KMS-11 (cell line): ENCODE measurements at regions not wholly inside any gene's neighbourhood (a gene's known extent, or its start where the extent isn't known, plus 50 kb on each side); places are given as distances from the start of the nearest gene placed in this dataset.

Source experiments
- H2AFZ ChIP-seq: fragments of 200-600 bp; sonication (generic); 2 replicates; pipeline ENCODE4 v1.6.1; 2016; ENCODE audit warnings: antibody characterized with exemption, mixed run types, low read depth
- H3K27ac ChIP-seq: fragments of 200-600 bp; sonication (generic); 2 replicates; pipeline ENCODE4 v1.6.1; 2016; ENCODE audit warnings: mild to moderate bottlenecking, mixed run types
- H3K27me3 ChIP-seq: fragments of 200-600 bp; sonication (generic); 2 replicates; pipeline ENCODE4 v1.6.1; 2017; ENCODE audit warnings: mild to moderate bottlenecking, low read depth, mixed run types, moderate library complexity; ENCODE audit not compliant: insufficient read depth
- H3K36me3 ChIP-seq: fragments of 200-600 bp; sonication (generic); 2 replicates; pipeline ENCODE4 v1.6.1; 2017; ENCODE audit warnings: mild to moderate bottlenecking, mixed run types; ENCODE audit not compliant: insufficient read depth
- H3K4me1 ChIP-seq: fragments of 200-600 bp; sonication (generic); 2 replicates; pipeline ENCODE4 v1.6.1; 2016; ENCODE audit warnings: mild to moderate bottlenecking, low read depth, mixed run types; ENCODE audit not compliant: poor library complexity, severe bottlenecking
- H3K4me2 ChIP-seq: fragments of 200-600 bp; sonication (generic); 2 replicates; pipeline ENCODE4 v1.7.0; 2016; ENCODE audit warnings: mild to moderate bottlenecking, mixed run types
- H3K4me3 ChIP-seq: fragments of 200-600 bp; sonication (generic); IDR thresholded peaks from 2 replicates; pipeline ENCODE4 v1.6.1; 2017; ENCODE audit warnings: low read depth, low read length, mixed read lengths; ENCODE audit not compliant: insufficient read depth
- H3K79me2 ChIP-seq: fragments of 200-600 bp; sonication (generic); 2 replicates; pipeline ENCODE4 v1.6.1; 2016; ENCODE audit warnings: low read depth, mixed run types; ENCODE audit not compliant: insufficient read depth
- H3K9ac ChIP-seq: fragments of 200-600 bp; sonication (generic); 2 replicates; pipeline ENCODE4 v1.6.1; 2016; ENCODE audit warnings: mild to moderate bottlenecking, mixed run types
- H4K20me1 ChIP-seq: fragments of 200-600 bp; sonication (generic); 2 replicates; pipeline ENCODE4 v1.6.1; 2016; ENCODE audit warnings: mild to moderate bottlenecking, mixed run types; ENCODE audit not compliant: insufficient read depth
- CTCF ChIP-seq: fragments of 200-600 bp; sonication (generic); conservative IDR thresholded peaks from 2 replicates; pipeline ENCODE4 v1.6.1; 2017; ENCODE audit warnings: low read depth, mild to moderate bottlenecking, antibody characterized with exemption, low read length, moderate library complexity, mixed read lengths

DNA sequence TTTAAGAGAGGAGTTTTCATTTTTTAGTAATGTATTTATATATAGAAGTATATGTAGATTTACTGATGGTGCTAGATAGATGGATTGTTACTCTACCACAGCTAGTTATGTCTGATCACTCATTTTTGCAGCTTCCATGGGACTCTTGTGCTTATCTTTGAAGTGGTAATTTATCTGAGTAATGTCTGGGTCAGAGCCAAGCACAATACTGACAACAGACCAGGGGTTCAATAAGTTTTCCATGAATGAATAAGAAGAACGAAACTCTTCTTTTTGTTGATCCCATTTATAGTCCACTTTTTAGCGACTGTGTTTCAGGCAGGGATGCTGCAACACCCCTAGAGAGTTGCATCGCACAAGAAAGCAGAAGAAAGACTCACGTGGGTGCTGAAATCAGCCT, 935.2 kb downstream of the PLA2G4A start:
- Histone ChIP-seq H3K36me3 (no peaks in the 10 kb centered on the region), H2AFZ (no peak overlapping the region), H3K4me3 (no peak overlapping the region), H3K27ac (no peak overlapping the region), H3K4me1 (no peaks in the 10 kb centered on the region), H3K79me2 (no peaks in the 10 kb centered on the region), H3K9ac (no peak overlapping the region), H3K27me3 (no peaks in the 10 kb centered on the region), H3K4me2 (no peak overlapping the region), H4K20me1 (no peaks in the 10 kb centered on the region)
- no peak for TF ChIP-seq CTCF

DNA sequence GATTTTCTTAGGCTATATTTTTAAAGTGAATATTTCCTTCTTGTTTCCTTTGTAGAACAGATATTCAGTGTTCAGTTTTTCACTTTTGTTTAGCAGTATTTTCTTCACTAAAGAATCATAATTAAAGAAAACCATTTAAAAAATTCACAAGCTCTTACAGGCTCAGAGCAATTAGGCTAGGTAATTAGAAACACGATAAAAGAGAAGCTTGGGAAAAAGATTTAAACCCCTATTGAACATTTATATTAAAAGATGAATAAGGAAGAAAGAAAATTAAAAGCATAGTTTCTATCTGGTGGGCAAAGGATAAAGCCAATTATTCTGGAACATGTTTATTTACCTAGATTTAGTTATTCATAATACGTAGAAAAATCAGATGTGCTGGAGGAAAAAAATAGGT, 942.6 kb downstream of the PLA2G4A start:
- no peak overlapping the region for H3K27ac ChIP-seq
- H3K79me2 ChIP-seq = no peaks in the 10 kb centered on the region
- no peaks in the 10 kb centered on the region for H4K20me1 ChIP-seq
- no peaks in the 10 kb centered on the region for H3K4me1 ChIP-seq
- TF ChIP-seq CTCF = no peak
- no peaks in the 10 kb centered on the region for H3K36me3 ChIP-seq
- no peak overlapping the region for H3K4me3 ChIP-seq
- no peak overlapping the region for H2AFZ ChIP-seq
- H3K27me3 ChIP-seq = no peaks in the 10 kb centered on the region
- no peak overlapping the region for H3K4me2 ChIP-seq
- no peak overlapping the region for H3K9ac ChIP-seq

GRCh38 chr1:187773168-187773567, 944.4 kb downstream of the PLA2G4A start:
- H3K79me2 ChIP-seq = no peaks in the 10 kb centered on the region
- no peak overlapping the region for H3K27ac ChIP-seq
- H3K36me3 ChIP-seq = no peaks in the 10 kb centered on the region
- H4K20me1 ChIP-seq = no peaks in the 10 kb centered on the region
- H3K4me3 ChIP-seq = no peak overlapping the region
- no peak overlapping the region for H2AFZ ChIP-seq
- no peak overlapping the region for H3K4me2 ChIP-seq
- no peaks in the 10 kb centered on the region for H3K4me1 ChIP-seq
- H3K9ac ChIP-seq = no peak overlapping the region
- no peaks in the 10 kb centered on the region for H3K27me3 ChIP-seq
- no peak for TF ChIP-seq CTCF

GRCh38 chr1:187787736-187788135, 959.0 kb downstream of the PLA2G4A start:
- Histone ChIP-seq H3K9ac (no peak overlapping the region), H3K27me3 (no peaks in the 10 kb centered on the region), H3K79me2 (no peaks in the 10 kb centered on the region), H3K4me3 (no peak overlapping the region), H3K36me3 (no peaks in the 10 kb centered on the region), H3K4me2 (no peak overlapping the region), H2AFZ (no peak overlapping the region), H3K27ac (no peak overlapping the region), H3K4me1 (peaks cover under 1% of the 10 kb centered on the region), H4K20me1 (no peaks in the 10 kb centered on the region)
- no peak for TF ChIP-seq CTCF

DNA sequence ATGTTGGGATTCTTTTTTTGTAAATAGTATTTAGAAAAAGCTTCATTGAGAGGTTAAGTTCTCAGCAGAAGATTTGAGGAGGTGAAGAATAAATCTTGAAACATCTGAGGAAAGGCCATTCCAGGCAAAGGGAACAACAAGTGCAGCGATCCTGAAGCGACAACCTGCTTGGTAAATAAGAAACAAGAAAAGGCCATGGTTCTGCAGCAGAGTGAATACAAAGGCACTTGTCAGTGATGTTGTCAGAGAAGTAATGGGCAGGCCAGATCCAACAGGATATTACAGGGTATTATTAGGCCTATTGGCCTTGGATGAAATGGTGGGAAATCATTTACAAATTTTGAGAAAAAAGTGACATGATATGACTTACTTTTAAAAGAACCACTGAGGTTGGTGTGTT, 960.0 kb downstream of the PLA2G4A start:
- Histone ChIP-seq H3K4me2 (no peak overlapping the region), H4K20me1 (no peaks in the 10 kb centered on the region), H3K9ac (no peak overlapping the region), H3K27me3 (no peaks in the 10 kb centered on the region), H3K4me1 (peaks cover 3% of the 10 kb centered on the region), H3K27ac (no peak overlapping the region), H3K4me3 (no peak overlapping the region), H3K79me2 (no peaks in the 10 kb centered on the region), H2AFZ (no peak overlapping the region), H3K36me3 (no peaks in the 10 kb centered on the region)
- TF ChIP-seq CTCF = no peak
